ENCODE measurements at regions not wholly inside any gene's neighbourhood (a gene's known extent, or its start where the extent isn't known, plus 50 kb on each side); places are given as distances from the start of the nearest gene placed in this dataset.

DNA sequence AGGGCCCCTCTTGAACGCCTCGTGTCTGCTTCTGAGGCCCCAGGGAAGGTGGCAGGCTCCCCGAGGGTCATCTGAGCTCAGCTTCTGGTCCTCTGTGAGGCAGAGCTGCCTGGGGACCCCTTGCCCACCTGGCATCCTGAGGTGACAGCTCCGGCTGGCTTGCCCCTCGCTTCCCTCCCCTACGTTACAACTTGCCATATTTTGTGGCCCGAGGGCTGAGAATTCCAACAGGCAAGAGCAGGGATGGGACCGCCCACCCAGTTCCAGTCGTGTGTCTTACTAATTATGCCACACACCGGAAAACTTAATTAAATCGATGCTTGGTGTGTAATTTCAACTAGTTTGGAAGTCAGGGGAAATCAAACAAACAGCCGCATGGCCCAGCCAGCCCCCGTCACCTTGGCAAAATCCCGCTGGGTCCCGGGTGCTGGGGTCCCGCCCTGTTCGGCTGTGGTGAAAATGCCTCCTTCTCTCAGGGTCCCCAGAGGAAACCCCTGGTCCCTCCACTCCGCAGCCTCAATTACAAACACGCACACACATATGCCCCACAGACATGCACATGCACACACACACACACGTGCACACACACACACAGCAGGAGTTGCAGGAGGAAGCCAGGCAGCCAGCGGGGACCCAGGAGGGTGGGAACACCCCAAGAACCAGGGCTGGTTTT, 221.0 kb upstream of the IER5L start:
- no peak overlapping the region for H3K27ac ChIP-seq
- WGBS, 4 donors = 73 to 87% (median 78%) methylated on average over 20 to 21 of the region's 21 CpGs

DNA sequence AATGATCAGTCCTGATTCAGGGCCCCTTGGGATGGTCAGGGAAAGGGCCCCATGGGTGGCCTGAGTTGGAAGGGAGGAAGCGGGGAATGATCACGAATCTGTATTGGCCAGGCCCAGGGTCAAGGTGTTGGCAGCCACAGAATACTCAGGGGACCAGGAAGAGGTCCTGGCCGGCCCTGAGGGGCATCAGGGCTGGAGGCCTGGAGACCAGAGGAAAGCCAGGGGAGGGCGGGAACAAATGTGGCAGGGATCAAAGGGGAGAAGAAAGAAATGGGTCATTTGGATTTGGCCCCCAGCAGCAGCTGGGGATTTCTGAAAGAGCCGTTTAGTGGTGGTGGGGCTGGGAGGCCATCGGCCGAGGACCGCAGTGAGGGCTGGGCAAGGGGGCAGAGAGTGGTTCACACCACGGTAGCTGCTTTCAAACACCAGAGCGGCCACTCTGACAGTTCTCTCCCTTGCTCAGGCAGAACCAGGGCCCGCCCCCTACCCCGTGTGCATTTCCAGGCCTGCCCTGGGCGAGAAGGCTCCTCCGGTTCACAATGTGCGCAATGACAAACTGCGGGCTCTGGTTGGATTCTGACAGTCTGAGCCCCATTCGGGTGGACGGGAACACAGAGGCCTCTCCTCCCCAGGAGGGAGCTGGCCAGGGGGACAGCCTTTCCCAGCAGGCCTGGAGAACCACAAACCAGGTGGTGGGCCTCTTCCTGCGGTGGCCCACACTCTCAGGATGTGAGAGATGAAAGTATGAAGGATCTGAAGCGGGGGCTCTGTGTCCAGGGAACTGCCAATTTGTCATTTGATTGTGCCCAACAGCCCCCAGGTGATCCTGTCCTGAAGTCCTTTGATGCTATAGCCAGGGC, 220.3 kb upstream of the IER5L start:
- peaks cover 0 to 20% (median 9%) of the 10 kb centered on the region in 12 donors for H3K4me1 ChIP-seq
- DNase-seq = peak in 1 of 5 donors; percentile 32
- no peaks in the 10 kb centered on the region for H3K36me3 ChIP-seq
- H3K9me3 ChIP-seq = no peaks in the 10 kb centered on the region
- H3K27ac ChIP-seq = no peak overlapping the region
- WGBS, 4 donors = 88 to 89% (median 89%) methylated on average over 20 of the region's 20 CpGs
- intact Hi-C loops (cut with DNase I) = no loop called here
- ATAC-seq = no peak
- H3K4me3 ChIP-seq = no peak overlapping the region
- TF ChIP-seq, protein P1, sequence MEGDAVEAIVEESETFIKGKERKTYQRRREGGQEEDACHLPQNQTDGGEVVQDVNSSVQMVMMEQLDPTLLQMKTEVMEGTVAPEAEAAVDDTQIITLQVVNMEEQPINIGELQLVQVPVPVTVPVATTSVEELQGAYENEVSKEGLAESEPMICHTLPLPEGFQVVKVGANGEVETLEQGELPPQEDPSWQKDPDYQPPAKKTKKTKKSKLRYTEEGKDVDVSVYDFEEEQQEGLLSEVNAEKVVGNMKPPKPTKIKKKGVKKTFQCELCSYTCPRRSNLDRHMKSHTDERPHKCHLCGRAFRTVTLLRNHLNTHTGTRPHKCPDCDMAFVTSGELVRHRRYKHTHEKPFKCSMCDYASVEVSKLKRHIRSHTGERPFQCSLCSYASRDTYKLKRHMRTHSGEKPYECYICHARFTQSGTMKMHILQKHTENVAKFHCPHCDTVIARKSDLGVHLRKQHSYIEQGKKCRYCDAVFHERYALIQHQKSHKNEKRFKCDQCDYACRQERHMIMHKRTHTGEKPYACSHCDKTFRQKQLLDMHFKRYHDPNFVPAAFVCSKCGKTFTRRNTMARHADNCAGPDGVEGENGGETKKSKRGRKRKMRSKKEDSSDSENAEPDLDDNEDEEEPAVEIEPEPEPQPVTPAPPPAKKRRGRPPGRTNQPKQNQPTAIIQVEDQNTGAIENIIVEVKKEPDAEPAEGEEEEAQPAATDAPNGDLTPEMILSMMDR (IDR thresholded peaks at IDR 0.05) = no peak
- no peak for TF ChIP-seq POLR2A (IDR thresholded peaks at IDR 0.05)
- H3K27me3 ChIP-seq = no peaks in the 10 kb centered on the region

More for the DNA sequence above, 221.0 kb upstream of the IER5L start:
- intact Hi-C loops (cut with DNase I) = no loop called here
- no peak overlapping the region for H3K4me3 ChIP-seq
- no peaks in the 10 kb centered on the region for H3K9me3 ChIP-seq
- no peaks in the 10 kb centered on the region for H3K27me3 ChIP-seq
- peak in 1 of 5 donors; percentile 31 for DNase-seq
- H3K36me3 ChIP-seq = no peaks in the 10 kb centered on the region
- ATAC-seq = peak in 1 of 4 donors; percentile 12
- peaks cover 0 to 22% (median 9%) of the 10 kb centered on the region in 12 donors for H3K4me1 ChIP-seq
- TF ChIP-seq, protein P1 (IDR thresholded peaks at IDR 0.05) = no peak
- TF ChIP-seq POLR2A (IDR thresholded peaks at IDR 0.05) = no peak

DNA sequence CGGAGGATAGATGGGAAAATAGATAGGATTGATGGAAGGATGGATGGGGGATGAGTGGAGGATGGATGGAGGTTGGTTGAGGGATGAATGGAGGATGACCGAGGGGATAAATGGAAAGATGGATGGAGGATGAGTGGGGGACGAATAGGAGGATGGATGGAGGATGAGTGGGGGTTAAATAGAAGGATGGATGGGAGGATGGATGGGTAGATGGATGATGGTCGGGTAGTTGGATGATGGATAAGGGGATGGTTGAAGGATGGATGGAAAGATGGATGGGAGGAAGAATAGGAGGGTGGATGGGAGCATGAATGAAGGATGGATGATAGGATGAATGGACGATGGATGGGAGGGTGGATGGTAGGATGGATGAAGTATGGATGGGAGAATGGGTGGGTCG, 219.3 kb upstream of the IER5L start:
- ATAC-seq (no peak), DNase-seq (no peak)
- Histone ChIP-seq H3K4me1 (peaks cover 0 to 11% (median 5%) of the 10 kb centered on the region in 12 donors), H3K27me3 (no peaks in the 10 kb centered on the region), H3K36me3 (no peaks in the 10 kb centered on the region), H3K9me3 (no peaks in the 10 kb centered on the region), H3K4me3 (no peak overlapping the region), H3K27ac (no peak overlapping the region)
- TF ChIP-seq, protein P1 (IDR thresholded peaks at IDR 0.05) = no peak
- no peak for TF ChIP-seq POLR2A (IDR thresholded peaks at IDR 0.05)
- WGBS, 4 donors = 91 to 94% (median 93%) methylated on average over 6 of the region's 6 CpGs
- intact Hi-C loops (cut with DNase I) = no loop called here

DNA sequence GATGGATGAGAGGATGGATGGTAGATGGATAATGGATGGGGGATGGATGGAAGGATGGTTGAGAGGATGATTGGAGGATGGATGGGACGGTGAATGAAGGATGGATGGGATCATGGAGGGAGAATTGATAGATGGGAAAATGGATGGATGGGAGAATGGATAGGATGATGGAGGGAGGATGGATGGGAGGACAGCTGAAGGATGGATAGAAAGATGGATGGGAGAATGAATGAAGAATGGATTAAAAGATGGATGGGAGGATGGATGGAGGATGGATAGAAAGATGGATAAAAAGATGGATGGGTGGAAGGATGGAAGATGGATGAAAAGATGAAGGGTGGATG, 218.3 kb upstream of the IER5L start:
- ATAC-seq (no peak), DNase-seq (no peak)
- H3K36me3 ChIP-seq = no peaks in the 10 kb centered on the region
- H3K9me3 ChIP-seq = no peaks in the 10 kb centered on the region
- intact Hi-C loops (cut with DNase I) = no loop called here
- no peak overlapping the region for H3K27ac ChIP-seq
- no peaks in the 10 kb centered on the region for H3K27me3 ChIP-seq
- no peak for TF ChIP-seq POLR2A (IDR thresholded peaks at IDR 0.05)
- TF ChIP-seq, protein P1 (IDR thresholded peaks at IDR 0.05) = no peak
- H3K4me1 ChIP-seq = peaks cover 0 to 8% (median 2%) of the 10 kb centered on the region in 12 donors
- no peak overlapping the region for H3K4me3 ChIP-seq
- WGBS, 4 donors = 72 to 82% (median 76%) methylated on average over 1 of the region's 1 CpG

All from heart left ventricle (tissue), 16 donors.